CD4-positive, alpha-beta T cell treated with Interleukin-17A for 4 hours (primary cell): ENCODE measurements at regions not wholly inside any gene's neighbourhood (a gene's known extent, or its start where the extent isn't known, plus 50 kb on each side); places are given as distances from the start of the nearest gene placed in this dataset.
A peak's percentile ranks its signal among the peaks of the same experiment; 100 is the strongest.

Source experiments
- DNase-seq: peaks from one replicate; pipeline ENCODE4 v3.0.0-alpha.2; 2020; ENCODE audit warnings: mixed read lengths

GRCh38 chr1:81242103-81242502 is 558.6 kb upstream of the ADGRL2 start:
- DNase-seq, result no peak

GRCh38 chr1:81238129-81238528 is 562.6 kb upstream of the ADGRL2 start:
- DNase-seq, result no peak

- DNase-seq, result no peak
Measured at GRCh38 chr1:81237473-81238089, 563.2 kb upstream of the ADGRL2 start.

- DNase-seq, result no peak
Measured at GRCh38 chr1:81234237-81234636, 566.5 kb upstream of the ADGRL2 start.

GRCh38 chr1:81233591-81233990 is 567.1 kb upstream of the ADGRL2 start:
- no peak for DNase-seq

- no peak for DNase-seq
Measured at GRCh38 chr1:81232420-81232819, 568.3 kb upstream of the ADGRL2 start.

- DNase-seq, result no peak
Measured at GRCh38 chr1:81231729-81232038, 569.0 kb upstream of the ADGRL2 start.

GRCh38 chr1:81230983-81231728 is 569.6 kb upstream of the ADGRL2 start:
- DNase-seq, result no peak

- no peak for DNase-seq
Measured at GRCh38 chr1:81228926-81229325, 571.8 kb upstream of the ADGRL2 start.

- DNase-seq, result no peak
Measured at GRCh38 chr1:81226603-81226928, 574.2 kb upstream of the ADGRL2 start.

- DNase-seq, result no peak
Measured at GRCh38 chr1:81225789-81226602, 574.7 kb upstream of the ADGRL2 start.

GRCh38 chr1:81224222-81224621 is 576.5 kb upstream of the ADGRL2 start:
- no peak for DNase-seq

- DNase-seq, result no peak
Measured at GRCh38 chr1:81221564-81221963, 579.2 kb upstream of the ADGRL2 start.

GRCh38 chr1:81220614-81221071 is 580.1 kb upstream of the ADGRL2 start:
- peak; percentile 1 for DNase-seq

GRCh38 chr1:81217058-81217457 is 583.7 kb upstream of the ADGRL2 start:
- DNase-seq, result no peak

GRCh38 chr1:81213279-81213678 is 587.5 kb upstream of the ADGRL2 start:
- no peak for DNase-seq

GRCh38 chr1:81209461-81209860 is 591.3 kb upstream of the ADGRL2 start:
- no peak for DNase-seq

GRCh38 chr1:81208441-81208840 is 592.3 kb upstream of the ADGRL2 start:
- no peak for DNase-seq

GRCh38 chr1:81205956-81206355 is 594.8 kb upstream of the ADGRL2 start:
- DNase-seq, result no peak

- no peak for DNase-seq
Measured at GRCh38 chr1:81201779-81202178, 599.0 kb upstream of the ADGRL2 start.

- DNase-seq, result no peak
Measured at GRCh38 chr1:81197591-81197990, 603.1 kb upstream of the ADGRL2 start.

GRCh38 chr1:81192647-81193642 is 607.8 kb upstream of the ADGRL2 start:
- DNase-seq, result no peak

GRCh38 chr1:81190003-81190402 is 610.7 kb upstream of the ADGRL2 start:
- no peak for DNase-seq
